ENCODE measurements at regions not wholly inside any gene's neighbourhood (a gene's known extent, or its start where the extent isn't known, plus 50 kb on each side); places are given as distances from the start of the nearest gene placed in this dataset.

DNA sequence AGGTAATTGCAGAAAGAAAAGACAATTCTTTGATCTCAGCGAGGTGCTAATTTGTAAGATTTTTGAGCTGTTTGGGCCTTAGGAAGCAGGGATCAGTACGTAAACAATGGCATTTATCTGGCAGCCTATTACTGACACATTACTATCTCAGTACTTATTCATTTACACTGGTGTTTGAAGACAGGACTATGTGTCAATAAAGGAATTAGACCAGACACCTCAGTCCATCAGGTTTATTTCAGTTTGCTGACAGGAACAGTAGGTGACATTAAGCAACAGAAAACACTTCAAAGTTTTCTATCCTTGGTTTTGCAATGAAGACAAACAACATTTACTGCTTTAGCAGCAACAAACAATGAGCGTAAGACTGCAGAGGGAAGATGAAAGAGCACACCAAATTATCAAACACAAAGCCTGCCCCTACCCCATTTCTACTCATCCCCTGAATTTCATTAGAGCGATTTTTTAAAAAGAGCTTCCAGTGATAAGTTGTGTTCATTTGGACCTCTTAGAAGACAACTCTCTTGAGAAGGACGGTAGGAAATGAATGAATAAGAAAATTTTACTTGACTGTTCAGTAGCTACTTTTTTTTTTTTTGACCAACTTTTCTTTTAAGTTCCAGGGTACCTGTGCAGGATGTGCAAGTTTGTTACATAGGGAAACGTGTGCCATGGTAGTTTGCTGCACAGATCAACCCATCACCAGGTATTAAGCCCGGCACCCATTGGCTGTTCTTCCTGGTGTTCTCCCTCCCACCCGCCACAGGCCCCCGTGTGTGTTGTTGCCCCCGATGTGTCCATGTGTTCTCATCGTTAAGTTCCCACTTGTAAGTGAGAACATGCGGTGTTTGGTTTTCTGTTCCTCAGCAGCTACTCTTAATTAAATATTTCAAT, 138.8 kb downstream of the DKK1 start:
- 47 to 57% (median 56%) methylated on average over 12 of the region's 12 CpGs for WGBS, 4 donors
- intact Hi-C loops (cut with DNase I) = no loop called here

GRCh38 chr10:52453501-52453900, 139.4 kb downstream of the DKK1 start:
- ATAC-seq = no peak
- 94 to 97% (median 96%) methylated on average over 1 of the region's 1 CpG for WGBS, 4 donors
- H3K27me3 ChIP-seq = no peaks in the 10 kb centered on the region
- TF ChIP-seq POLR2A (IDR thresholded peaks at IDR 0.05) (no peak), CTCF (IDR thresholded peaks at IDR 0.05) (no peak)
- no peaks in the 10 kb centered on the region for H3K4me1 ChIP-seq
- H3K4me3 ChIP-seq = no peak overlapping the region
- no peaks in the 10 kb centered on the region for H3K9me3 ChIP-seq
- H3K27ac ChIP-seq = no peak overlapping the region
- intact Hi-C loops (cut with DNase I) = no loop called here
- DNase-seq = no peak
- no peaks in the 10 kb centered on the region for H3K36me3 ChIP-seq

More for the DNA sequence above, 138.8 kb downstream of the DKK1 start:
- Histone ChIP-seq H3K27ac (no peak overlapping the region), H3K36me3 (no peaks in the 10 kb centered on the region), H3K27me3 (no peaks in the 10 kb centered on the region), H3K4me3 (no peak overlapping the region), H3K4me1 (no peaks in the 10 kb centered on the region), H3K9me3 (no peaks in the 10 kb centered on the region)
- no peak for DNase-seq
- peak; percentile 56 to 72 (median 64) for ATAC-seq
- TF ChIP-seq POLR2A (IDR thresholded peaks at IDR 0.05) = no peak

DNA sequence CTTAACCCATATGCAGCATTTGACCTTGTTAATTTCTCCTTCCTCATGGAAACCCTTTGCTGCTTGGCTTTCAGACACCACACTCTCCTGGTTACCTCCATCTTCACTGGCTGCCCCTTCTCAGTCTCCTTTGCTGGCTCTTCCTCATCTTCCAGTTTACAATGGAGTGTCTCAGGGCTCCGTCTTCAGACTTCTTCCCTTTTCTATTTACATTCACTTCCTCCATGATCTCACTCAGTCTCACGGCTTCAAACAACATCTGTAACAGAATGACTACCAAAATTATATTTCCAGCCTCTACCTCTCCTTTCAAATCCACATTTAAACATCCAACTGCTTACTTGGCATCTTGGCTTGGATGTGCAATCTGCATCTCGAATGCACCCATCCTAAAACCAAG, 140.4 kb downstream of the DKK1 start:
- Histone ChIP-seq H3K4me3 (no peak overlapping the region), H3K36me3 (no peaks in the 10 kb centered on the region), H3K4me1 (no peaks in the 10 kb centered on the region), H3K9me3 (no peaks in the 10 kb centered on the region), H3K27me3 (peaks cover 0 to 3% (median 0%) of the 10 kb centered on the region in 9 donors), H3K27ac (no peak overlapping the region)
- TF ChIP-seq CTCF (IDR thresholded peaks at IDR 0.05) (no peak), POLR2A (IDR thresholded peaks at IDR 0.05) (no peak)
- ATAC-seq = no peak
- WGBS, 4 donors = 60 to 77% (median 64%) methylated on average over 3 of the region's 3 CpGs
- intact Hi-C loops (cut with DNase I) = no loop called here
- DNase-seq = no peak

DNA sequence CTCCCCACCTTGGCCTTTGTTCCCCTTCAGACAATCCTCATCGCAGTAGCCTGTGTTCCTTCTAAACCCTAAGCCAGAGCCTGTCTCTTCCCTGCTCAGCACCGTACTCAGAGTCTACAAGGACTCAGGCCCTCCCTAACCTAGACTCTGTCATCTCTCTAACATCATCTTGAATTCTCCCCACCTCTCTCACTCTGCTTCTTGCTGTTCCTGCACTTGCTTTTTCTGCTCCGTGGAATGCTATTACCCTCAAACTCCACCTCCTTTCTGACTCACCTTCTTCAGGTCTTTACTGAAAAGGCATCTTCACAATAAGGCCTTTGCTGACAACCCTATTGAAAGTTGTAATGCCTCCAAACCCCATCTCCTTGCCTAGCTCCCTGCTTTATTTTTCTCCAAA, 141.0 kb downstream of the DKK1 start:
- H3K27me3 ChIP-seq = peaks cover 0 to 5% (median 0%) of the 10 kb centered on the region in 9 donors
- H3K27ac ChIP-seq = no peak overlapping the region
- no peaks in the 10 kb centered on the region for H3K36me3 ChIP-seq
- WGBS, 4 donors = 68 to 78% (median 73%) methylated on average over 3 of the region's 3 CpGs
- DNase-seq = no peak
- no peak for ATAC-seq
- H3K4me1 ChIP-seq = no peaks in the 10 kb centered on the region
- TF ChIP-seq POLR2A (IDR thresholded peaks at IDR 0.05) (no peak), CTCF (IDR thresholded peaks at IDR 0.05) (no peak)
- no peaks in the 10 kb centered on the region for H3K9me3 ChIP-seq
- H3K4me3 ChIP-seq = no peak overlapping the region
- intact Hi-C loops (cut with DNase I) = no loop called here
